LoVo (cell line): ENCODE measurements at regions not wholly inside any gene's neighbourhood (a gene's known extent, or its start where the extent isn't known, plus 50 kb on each side); places are given as distances from the start of the nearest gene placed in this dataset.

Experiments
- DNase-seq: peaks from one replicate; pipeline ENCODE4 v3.0.0-alpha.2; 2016; ENCODE audit warnings: low spot score

DNA sequence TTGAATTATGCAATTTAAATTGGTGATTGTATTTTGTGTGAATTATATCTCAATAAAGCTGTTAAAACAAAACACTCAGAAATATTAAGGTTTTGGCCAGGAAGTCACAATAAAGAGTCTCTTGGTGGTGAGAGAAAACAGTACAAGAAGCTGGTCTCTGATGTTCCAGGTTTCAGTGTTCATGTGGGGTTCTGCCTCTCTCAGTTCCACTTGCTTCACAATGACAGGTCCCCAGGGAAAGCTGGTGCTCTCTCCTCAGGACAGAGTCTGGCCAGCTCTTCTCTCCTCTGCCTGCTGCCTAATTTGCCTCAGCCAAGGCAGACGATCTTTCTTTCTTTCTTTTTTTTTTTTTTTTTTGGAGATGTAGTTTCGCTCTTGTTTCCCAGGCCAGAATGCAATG, 342.9 kb upstream of the PLXNA2 start:
- DNase-seq, result no peak

DNA sequence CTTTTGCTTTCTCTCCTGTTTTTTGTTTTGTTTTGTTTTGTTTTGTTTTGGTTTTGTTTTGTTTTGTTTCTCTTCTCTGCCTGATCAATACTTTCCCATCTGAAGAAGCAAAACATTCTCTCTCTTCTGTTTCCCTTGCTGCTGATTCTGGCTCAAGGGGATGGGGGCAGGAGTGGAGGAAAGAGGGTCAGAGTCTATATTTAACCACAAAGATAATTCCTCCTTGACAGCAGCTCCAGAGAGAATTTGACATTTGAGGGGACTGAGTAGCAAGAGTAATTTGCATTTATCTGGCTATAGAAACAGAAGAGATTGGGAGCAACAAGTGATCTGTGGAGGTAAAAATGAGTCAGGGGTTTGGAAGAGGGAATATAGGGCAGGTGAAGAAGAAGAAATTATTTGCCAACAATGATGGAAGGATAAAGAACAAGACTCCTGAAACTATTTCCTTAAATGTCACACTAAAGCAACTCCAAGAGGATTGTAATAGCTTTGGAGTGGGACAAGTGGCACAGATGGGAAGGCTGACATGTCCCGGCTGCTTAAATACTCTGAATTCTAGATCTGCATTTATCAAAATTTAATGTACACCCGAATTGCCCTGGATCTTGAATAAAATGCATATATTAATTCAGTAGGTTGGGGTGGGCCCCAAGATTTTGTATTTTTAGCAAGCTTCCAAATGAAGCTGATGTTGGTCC, 349.3 kb upstream of the PLXNA2 start:
- DNase-seq, result no peak

DNA sequence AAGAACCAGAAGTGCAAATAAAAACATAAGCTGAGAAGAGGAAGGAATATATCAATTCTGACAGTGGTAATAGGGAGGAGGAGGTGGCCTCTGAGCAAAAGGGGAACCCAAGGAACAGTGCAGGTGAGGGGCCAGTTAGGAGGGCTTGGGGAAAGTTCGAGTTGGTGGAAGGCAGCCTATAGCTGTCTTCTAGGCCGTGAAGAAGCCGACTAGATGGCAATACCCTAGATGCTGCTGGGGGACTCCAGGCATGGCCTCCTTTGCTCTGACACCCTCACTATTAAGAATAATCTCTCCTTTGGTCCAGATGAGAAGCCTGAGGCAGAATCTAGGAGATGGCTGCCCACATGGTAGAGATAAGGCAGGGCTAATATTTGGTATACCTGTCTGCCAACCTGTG, 351.1 kb upstream of the PLXNA2 start:
- no peak for DNase-seq

DNA sequence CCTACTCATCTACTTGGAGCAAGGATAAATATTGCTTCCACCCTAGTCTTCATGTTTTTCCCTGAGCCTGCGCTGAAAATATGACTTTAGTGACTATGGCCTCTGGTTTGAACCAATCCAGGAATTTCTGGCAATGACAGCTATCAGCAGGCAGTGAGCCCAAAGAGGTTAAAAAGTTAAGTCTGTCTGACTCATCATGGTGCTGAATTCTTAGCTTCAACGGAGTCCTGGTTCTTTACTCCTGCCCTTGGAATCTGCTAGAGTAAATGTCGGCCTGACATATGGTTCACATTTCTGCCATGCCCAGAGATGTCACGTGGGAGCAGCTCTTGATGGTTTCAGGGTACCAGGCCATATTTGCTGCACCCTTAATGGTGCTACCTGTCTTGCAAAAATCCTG, 351.6 kb upstream of the PLXNA2 start:
- DNase-seq, result no peak

DNA sequence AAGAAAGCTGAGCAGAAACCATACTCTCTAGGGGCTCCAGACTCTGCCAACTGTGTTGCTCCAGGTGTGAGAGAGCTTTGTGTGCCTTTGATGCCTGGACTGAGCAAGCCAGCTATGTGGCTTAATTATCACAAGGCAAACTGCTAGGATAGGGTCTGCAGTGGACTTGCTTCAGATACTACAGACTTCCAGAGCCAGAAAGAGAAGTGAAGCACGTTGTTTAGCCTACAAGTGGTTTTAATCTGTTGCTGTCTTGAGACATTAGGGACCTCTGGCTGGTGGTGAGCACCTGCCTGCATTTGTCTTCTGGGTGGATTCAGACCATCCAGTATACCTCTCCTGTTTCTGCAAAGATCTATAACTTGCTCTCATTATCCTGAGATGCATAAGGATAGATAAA, 353.4 kb upstream of the PLXNA2 start:
- DNase-seq, result no peak

DNA sequence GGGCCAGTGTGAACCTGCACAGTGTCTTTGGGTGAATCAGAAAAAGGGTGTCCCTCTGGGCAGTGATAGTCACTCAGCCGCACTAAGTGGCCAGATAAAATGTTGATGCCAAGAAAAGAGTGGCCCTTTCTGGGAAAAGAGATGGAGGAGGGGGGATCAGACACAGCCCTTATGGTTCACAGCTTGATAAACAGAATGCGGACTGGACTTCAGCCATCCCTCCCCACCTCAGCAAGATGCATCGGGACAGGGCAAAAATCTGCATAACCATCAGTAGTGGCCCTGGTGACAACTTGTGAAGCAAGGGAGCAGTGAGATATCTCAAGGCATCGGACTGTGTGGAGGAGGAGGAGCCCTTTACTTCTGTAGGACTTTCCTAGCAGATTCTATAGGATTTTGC, 353.8 kb upstream of the PLXNA2 start:
- no peak for DNase-seq

DNA sequence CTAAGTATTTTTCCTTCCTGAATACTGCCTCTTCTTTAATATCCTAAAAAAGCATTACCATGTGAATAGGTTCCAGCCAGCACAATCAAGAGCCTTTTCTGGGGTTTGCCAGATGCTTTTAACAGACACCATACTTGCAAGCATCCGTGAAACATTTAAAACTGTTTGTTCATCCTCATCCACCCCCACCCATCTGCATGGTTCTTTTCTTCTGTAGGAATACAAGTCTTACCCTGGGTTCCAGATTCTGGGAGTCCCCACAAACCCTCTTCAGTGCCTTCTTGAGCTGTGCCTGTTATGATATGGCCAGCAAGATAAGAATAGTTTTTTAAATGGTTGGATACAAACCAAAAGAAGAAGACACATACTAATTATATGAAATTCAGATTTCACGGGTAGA, 354.9 kb upstream of the PLXNA2 start:
- no peak for DNase-seq

DNA sequence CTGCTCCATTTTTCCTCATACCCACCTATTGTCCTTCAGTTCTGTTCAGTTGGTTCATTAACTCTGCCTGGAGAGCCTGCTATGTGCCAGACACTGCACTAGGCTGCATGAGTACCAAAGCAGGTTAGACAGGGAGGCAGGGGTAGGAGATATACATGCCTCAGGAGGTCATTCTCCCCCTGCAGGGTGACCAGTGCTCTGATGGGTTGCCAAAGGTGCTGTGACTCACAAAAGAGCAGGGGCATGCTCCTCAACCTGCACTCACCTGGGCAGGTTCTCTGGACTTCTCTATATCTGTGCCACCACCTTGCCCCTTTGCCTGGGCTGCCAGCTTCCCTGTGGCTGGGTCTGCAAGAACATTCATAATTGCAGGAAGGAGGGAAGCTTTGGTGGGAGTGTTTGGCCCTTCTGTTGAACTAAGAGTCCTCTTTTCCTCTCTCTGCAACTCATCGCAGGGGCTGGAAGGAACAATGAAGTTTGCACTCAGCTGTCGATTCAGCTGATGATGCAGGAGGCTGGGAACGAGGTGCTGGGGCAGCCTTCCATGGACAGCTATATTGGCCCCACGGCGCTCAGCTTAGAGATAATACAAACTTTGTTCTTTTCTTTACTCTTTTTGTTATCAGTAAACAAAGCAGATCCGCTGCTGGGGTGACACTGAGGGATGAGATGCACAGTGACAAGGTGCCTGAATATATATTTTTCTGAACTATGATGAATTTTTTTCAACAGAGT, 356.4 kb upstream of the PLXNA2 start:
- DNase-seq, result no peak

DNA sequence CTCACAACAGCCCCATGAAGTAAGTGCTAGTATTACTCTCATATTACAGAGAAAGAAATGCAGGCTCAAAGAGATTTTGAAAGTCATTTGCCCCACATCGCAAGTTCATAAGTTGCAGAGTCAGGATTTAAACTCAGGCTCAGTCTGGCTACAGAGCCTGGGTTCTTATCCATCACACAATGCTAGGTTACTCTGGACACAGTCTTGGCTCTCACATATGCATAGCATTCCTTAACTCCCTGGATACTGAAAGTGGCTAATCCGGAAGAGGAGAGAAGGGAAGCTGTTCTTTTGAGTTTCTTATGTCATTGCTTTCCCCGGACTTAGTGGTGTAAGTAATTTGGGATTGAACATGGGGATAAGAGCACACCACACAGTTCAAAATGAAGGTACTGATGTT, 357.4 kb upstream of the PLXNA2 start:
- no peak for DNase-seq

DNA sequence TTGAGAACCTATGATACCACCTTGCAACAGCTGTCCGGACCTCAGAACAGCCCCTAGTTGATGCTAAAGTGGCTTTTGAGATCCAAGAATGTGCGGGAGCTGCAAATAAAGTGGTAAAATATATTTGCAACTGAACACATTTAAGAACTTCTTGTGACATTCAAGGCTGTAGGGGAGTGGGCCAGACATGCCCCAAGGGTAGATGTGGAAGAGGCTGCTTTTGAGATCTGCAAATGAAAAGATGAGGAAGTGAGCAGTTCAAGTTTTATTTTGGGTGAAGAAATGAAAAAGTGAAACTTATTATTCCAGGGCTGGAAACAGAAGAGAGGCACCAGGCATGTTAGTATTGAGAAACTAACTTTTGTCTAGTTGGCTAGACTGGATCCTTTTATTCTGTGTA, 359.5 kb upstream of the PLXNA2 start:
- DNase-seq, result no peak

DNA sequence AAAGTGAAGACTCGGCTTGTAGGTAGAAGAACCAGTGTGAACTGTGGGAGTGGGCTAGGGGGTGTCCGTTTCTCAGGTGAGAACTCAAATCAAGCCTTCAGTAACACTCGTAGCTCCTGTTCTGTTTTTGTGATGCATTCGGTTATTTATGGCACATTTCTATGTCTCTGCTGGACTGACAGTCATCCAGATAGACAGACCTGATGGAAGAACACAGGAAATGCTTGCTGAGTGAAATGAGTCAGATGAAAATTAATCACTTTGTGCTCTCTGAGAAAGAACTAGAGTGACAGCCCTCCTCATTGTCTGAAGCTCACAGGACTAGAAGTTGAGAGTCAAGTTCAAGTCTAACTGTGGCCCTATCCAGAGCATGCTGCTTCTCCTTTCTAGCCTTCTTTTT, 360.1 kb upstream of the PLXNA2 start:
- no peak for DNase-seq

DNA sequence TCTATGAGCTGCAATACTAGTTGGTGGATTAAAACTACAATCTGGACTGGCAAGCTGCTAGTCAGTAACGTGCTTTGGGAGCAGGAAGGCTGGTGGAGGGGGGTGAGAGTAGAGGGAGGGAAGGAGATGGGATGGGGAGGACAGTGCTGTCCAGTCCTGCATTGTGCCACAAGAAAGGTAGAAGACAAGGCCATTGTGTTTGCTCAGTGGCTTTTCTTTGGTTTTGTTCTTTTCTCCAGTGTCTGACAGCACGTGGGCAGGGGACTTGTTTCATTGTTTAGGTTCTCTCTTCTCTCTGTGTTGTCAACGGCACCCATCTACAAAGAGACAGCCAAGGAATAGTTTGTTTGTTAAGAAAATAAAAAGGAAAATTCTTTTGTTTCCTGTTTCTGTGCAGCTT, 362.8 kb upstream of the PLXNA2 start:
- no peak for DNase-seq

DNA sequence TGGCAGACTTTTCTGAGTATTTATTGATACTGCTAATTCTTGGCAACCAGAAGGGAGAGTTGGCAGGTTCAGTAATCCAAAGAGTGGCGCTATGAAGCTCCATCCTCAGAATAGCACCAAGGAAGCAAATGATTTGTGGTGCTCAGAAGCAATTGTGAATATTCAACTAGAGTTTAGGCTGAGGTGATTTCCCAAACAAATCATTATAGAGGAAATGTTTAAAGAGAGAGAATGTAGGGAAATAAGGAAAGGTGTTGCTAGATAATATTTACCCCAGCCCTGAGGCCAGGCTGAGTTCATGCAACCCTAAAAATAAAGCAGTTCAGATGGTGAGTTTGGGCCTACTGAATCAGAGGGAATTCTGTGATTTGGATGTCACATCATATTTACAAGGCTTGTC, 363.4 kb upstream of the PLXNA2 start:
- no peak for DNase-seq

DNA sequence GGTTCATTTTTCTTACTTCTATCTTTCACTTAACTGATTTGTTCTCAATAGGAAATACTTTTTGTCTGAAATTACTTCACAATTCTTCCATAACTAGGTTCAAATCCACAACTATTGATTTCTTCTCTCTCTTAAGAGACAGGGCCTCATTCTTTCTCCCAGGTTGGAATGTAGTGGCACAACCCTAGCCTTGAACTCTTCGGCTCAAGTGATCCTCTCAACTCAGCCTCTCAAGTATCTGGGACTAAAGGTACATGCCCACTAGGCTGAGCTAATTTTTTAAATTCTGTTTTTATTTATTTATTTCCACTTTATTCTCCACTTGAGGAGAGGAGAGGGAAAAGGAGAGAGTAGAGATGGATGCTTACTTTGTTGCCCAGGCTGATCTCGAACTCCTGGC, 370.4 kb upstream of the PLXNA2 start:
- DNase-seq, result no peak

DNA sequence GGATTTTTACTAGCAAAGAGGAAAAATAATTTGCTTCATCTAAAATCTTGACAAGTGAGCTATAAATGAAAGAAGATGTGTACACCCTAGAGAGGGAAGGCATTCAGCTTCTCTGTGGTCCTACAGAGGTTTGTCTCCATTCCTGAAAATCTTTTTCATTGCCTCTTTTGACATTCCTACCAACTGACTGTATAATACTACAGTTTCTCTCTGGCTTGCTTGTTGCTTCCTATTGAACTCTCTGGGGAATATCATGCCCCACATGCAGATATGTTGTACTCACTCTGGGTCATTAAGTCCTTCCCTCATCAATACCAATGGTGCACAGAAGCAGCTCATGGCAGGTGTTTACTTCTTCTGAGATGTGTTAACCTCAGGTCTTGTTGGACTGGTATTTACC, 371.2 kb upstream of the PLXNA2 start:
- DNase-seq, result no peak

DNA sequence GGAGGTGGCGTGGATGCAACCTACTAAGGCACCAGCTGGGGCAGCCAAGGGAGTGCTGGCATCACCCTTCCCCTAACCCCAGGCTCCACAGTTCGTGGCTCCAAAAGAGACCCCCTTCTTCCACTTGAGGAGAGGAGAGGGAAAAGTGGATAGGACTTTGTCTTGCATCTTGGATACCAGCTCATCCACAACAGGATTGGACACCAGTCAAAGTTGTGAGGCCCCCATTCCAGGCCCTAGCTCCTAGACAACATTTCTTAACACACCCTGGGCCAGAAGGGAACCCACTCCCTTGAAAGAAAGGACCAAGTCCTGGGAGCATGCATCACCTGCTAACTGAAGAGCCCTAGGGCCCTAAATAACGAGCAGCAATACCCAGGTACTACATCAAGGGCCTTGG, 372.6 kb upstream of the PLXNA2 start:
- no peak for DNase-seq

DNA sequence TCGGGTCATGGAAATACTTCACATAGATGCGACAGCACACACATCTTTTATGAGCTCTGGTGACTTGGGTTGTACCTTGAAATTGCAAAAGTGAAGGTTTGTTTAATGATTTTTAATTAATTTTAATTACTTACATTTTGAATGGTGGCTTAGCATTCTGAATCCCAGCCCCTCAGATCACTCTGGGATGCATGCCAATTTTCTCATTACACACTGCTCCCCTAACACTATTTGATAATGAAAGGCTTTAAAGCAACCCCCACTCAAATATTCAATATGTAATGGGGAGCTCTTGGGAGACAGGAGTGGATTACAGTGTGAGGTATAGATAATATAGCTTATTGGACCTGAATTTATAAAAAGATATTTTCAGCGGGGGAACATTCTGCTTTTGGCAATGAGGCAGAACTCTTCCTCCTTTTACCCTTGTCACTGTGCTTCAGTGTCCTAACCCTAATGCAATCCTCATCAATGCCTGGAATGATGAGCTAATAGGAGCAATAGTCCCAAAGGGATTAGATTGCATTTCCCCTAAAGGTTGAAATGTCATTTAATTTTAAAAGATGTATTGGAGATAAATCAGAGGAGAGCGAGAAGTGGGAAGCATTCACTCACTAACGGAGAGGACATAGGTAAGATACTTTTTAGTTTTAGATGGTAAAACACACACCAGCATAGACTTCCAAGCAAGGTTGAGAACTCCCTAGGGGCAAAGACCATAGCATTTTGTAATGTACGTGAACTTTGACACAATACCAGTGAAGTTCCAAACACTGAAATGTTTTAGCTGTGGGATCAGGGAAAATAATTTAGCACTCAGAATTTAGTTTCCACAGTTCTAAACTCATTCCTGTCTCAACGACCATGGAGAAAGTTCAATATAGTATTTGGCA, 384.1 kb upstream of the PLXNA2 start:
- DNase-seq, result no peak

DNA sequence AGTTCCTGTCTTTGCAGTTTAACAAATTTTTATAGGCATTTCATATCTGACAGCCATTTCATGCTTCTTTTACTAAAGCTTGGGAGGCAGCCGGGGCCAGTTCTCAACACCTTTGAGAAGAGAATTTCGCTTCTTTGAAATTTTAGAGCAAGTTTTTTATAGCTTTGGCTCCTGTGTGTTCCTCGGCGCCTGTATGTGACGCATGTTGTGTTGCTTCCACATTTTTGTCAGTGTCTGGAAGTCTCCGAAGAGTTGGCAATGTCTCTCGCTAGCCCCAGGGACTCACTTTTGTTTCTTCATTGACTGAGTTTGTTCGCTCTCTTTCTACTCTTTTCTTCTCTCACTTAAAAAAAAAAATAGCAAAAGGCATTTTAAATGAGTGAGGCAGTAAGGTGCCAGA, 386.9 kb upstream of the PLXNA2 start:
- DNase-seq, result no peak

DNA sequence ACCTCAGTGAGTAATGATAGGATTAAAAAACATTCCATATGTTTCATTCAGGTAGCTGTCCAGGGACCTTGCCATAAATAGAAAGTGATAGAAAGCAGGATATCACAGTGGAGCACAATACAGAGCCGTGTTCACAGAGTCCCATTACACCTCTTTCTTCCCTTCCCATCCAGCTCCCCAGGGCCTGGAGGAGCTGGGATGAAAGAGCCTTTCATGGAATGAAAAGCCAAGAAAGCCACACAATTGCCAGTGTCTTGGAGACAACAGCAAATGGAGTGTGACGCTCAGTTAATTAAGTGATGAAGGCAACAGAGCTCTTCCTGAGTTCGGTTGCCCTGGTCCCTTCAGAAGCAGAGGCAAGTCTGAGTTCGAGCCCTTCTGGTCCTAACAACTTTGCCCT, 387.3 kb upstream of the PLXNA2 start:
- DNase-seq, result no peak

DNA sequence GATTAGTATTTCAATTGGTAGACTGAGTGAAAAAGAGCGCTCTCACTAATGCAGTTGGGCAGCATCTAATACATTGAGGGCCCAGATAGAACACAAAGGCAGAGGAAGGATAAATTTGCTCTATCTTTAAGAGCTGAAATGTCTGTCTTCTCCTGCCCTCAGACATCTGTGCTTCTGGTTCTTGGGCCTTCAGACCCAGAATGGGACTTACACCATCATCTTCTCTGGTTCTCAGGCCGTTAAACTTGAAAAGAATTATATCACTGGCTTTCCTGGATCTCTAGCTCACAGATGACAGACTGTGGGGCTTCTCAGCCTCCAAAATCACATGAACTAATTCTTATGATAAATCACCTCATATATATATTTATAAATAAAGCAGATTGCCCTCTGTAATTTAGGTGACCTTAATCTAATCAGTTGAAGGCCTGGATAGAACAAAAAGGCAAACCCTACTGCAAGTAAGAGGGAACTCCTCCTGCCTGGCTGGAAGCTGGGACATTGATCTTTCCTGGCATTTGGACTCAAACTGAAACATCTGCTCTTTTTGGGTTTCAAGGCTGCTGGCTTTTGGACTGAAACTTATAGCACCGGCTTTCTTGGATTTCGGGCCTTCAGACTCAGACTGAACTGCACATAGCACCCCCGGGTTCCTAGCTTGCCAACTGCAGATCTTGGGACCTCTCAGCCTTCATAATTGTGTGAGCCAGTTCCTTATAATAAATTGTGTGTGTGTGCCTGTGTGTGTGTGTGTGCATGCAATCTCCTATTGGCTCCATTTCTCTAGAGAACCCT, 390.4 kb upstream of the PLXNA2 start:
- no peak for DNase-seq

DNA sequence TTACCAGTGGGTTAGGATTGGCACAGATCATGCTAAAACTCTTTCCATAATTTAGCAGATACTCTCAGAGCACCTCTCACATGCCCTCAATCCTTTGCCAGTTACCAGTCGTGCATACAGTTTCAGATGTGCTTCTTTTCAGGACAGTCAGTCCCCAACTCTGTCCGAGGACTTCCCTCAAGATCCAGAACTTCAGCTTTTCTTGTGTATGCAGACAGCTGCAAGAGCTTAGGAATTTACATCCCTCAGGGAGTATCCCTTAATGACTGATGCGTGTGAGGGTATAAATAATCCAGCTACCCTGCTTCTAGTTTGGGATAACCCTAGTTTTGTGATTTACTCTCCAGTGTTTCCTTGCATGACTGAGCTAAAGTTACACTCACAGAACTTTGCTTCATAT, 393.0 kb upstream of the PLXNA2 start:
- DNase-seq, result no peak

DNA sequence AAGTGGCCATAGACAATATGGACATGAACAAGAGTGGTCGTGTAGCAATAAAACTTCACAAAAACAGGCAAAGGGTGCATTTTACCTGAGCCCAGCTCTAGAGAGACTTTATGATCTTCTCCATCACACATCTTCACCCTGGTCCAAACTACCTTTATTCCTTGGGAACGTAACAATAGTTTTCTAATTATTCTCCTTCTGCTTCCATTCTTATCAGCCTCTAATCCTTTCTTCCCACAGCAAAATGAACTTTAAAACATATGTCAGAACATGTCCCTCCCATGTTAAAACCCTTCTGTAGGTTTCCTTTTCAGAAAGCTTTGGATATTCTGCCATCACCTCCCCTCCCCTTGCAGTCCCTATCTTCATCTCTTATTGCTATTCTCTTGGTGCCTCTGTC, 395.2 kb upstream of the PLXNA2 start:
- no peak for DNase-seq
